Vagina (tissue), 2 donors: ENCODE measurements at regions not wholly inside any gene's neighbourhood (a gene's known extent, or its start where the extent isn't known, plus 50 kb on each side); places are given as distances from the start of the nearest gene placed in this dataset.

Source experiments
- DNase-seq, 2 donors: peaks; one replicate each; pipeline ENCODE4 v3.0.0-alpha.2; 2017; ENCODE audit errors: extremely low spot score in 2 of 2
- H3K27ac ChIP-seq: fragments of 200-600 bp; sonication (generic); one replicate; pipeline ENCODE4 v1.5.1; 2019
- H3K27me3 ChIP-seq: fragments of 200-600 bp; sonication (generic); one replicate; pipeline ENCODE4 v1.5.1; 2019
- H3K36me3 ChIP-seq, 2 donors: fragments of 200-600 bp; sonication (generic); one replicate each; pipeline ENCODE4 v1.5.1; 2017 to 2019
- H3K4me1 ChIP-seq: fragments of 200-600 bp; sonication (generic); one replicate; pipeline ENCODE4 v1.5.1; 2019
- H3K4me3 ChIP-seq, 2 donors: fragments of 200-600 bp; sonication (generic); 1 replicate in 1 of 2; 2 replicates in 1 of 2; pipeline ENCODE4 v1.5.1; 2016 to 2019
- H3K9me3 ChIP-seq: fragments of 200-600 bp; sonication (generic); one replicate; pipeline ENCODE4 v1.5.1; 2019
- POLR2A ChIP-seq, 2 donors: fragments of 450-650 bp; IDR thresholded peaks; one replicate each; pipeline ENCODE4 v1.6.1; 2017; ENCODE audit warnings: antibody characterized with exemption in 2 of 2, mild to moderate bottlenecking in 2 of 2, moderate library complexity in 2 of 2
- POLR2AphosphoS5 ChIP-seq, 2 donors: sonication (generic); formaldehyde crosslinking; IDR thresholded peaks; one replicate each; pipeline ENCODE4 v1.9.0; 2017; ENCODE audit warnings: antibody characterized with exemption in 2 of 2, mild to moderate bottlenecking in 2 of 2, low read depth in 1 of 2; ENCODE audit not compliant: insufficient read depth in 1 of 2
- intact Hi-C: fragments of 100-400 bp; cut with DNase I; formaldehyde crosslinking; loops from one replicate; pipeline ENCODE4 v1.15.1; 2023
- TF ChIP-seq, protein P1 (sequence below), 3 experiments: fragments of 450-650 bp in 2 of 3; fragments of 200-600 bp in 1 of 3; sonication (generic) in 1 of 3; IDR thresholded peaks; one replicate each; pipeline ENCODE4 v1.5.1; 2017 to 2019; ENCODE audit warnings: antibody characterized with exemption in 3 of 3, mild to moderate bottlenecking in 2 of 3, moderate library complexity in 2 of 3

DNA sequence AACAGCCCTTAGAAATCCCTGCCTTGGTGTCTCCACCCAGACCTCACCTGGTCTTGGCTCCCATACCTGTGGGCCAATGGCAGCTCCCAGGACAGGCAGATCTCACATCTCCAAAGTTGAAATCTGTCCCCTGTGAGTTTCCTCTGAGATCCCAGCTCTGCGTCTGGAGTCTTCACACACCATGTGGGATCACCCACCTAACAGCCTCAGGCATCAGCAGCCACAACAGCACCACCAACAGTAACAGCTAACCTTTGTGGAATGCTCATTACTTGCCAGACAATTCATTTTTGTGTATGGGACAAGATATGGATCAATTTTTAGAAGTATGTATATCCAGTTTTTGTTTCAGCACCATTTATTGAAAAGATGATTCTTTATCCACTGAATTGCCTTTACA lies 523.2 kb downstream of the MATN1 start:
- Histone ChIP-seq H3K27me3 (no peaks in the 10 kb centered on the region), H3K4me1 (peaks cover 13% of the 10 kb centered on the region), H3K4me3 (no peak overlapping the region), H3K9me3 (no peaks in the 10 kb centered on the region), H3K27ac (no peak overlapping the region), H3K36me3 (no peaks in the 10 kb centered on the region)
- TF ChIP-seq, protein P1, sequence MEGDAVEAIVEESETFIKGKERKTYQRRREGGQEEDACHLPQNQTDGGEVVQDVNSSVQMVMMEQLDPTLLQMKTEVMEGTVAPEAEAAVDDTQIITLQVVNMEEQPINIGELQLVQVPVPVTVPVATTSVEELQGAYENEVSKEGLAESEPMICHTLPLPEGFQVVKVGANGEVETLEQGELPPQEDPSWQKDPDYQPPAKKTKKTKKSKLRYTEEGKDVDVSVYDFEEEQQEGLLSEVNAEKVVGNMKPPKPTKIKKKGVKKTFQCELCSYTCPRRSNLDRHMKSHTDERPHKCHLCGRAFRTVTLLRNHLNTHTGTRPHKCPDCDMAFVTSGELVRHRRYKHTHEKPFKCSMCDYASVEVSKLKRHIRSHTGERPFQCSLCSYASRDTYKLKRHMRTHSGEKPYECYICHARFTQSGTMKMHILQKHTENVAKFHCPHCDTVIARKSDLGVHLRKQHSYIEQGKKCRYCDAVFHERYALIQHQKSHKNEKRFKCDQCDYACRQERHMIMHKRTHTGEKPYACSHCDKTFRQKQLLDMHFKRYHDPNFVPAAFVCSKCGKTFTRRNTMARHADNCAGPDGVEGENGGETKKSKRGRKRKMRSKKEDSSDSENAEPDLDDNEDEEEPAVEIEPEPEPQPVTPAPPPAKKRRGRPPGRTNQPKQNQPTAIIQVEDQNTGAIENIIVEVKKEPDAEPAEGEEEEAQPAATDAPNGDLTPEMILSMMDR (IDR thresholded peaks at IDR 0.05): no peak
- no peak for TF ChIP-seq POLR2AphosphoS5 (IDR thresholded peaks at IDR 0.05; ENCODE audit: insufficient read depth in 1 of 2, low read depth in 1 of 2)
- TF ChIP-seq POLR2A (IDR thresholded peaks at IDR 0.05): no peak
- DNase-seq: peak in 1 of 2 donors; percentile 49
- intact Hi-C loops: no loop called here

DNA sequence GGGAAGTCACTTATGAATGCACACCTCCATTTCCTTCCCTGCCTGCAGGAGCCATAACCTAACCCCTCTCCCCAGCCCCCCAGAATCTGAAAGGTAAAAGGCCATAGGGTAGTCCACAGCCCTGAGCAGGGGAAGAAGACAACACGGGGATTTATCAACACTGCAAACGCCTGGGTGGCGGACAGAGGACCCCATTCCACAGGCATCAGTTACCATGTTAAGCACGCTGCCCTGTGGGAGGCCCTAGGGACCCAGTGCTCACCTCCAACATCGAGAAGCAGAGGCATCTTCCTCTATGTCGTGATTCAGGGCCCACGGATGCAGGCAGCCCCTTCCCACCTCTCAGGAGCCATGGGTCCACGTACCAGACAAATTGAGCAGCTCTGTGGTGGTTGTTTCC lies 523.8 kb downstream of the MATN1 start:
- Histone ChIP-seq H3K27ac (no peak overlapping the region), H3K9me3 (no peaks in the 10 kb centered on the region), H3K36me3 (no peaks in the 10 kb centered on the region), H3K4me1 (peaks cover 13% of the 10 kb centered on the region), H3K27me3 (no peaks in the 10 kb centered on the region), H3K4me3 (no peak overlapping the region)
- no peak for TF ChIP-seq POLR2AphosphoS5 (IDR thresholded peaks at IDR 0.05; ENCODE audit: insufficient read depth in 1 of 2, low read depth in 1 of 2)
- TF ChIP-seq, protein P1 (IDR thresholded peaks at IDR 0.05): no peak
- no peak for TF ChIP-seq POLR2A (IDR thresholded peaks at IDR 0.05)
- intact Hi-C loops: no loop called here
- peak; percentile 37 to 92 for DNase-seq

DNA sequence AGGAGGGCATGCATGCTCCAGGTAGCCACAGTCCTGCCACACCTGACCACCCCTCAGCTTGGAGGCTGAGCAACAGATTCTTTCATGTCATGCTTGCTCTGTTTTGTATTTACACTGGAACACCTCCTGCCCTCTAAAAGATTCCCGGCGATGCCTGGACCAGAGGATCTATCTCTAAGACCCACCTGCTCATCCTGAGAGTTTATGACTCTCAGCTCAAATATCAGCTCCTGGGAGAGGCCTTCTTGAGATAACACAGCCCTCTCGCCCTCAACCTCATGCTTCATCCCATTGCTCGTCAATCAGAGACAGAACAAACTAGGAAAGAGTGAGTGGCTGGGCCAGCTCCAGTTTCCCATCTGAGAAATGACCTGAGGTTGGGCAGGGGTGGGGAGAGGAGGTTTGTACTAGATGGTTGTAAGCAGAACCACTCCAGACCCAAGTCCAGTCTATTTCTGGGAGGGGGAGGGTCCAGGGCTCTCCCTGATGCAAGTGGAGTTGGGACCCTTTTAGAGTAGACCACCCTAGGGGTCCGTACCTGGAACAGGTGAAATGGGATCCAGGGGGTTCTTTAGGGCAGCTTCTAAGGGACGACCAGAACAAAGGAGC lies 524.5 kb downstream of the MATN1 start:
- intact Hi-C loops: no loop called here
- Histone ChIP-seq H3K27me3 (no peaks in the 10 kb centered on the region), H3K4me3 (no peak overlapping the region), H3K9me3 (no peaks in the 10 kb centered on the region), H3K4me1 (peaks cover 13% of the 10 kb centered on the region), H3K36me3 (no peaks in the 10 kb centered on the region), H3K27ac (no peak overlapping the region)
- DNase-seq: peak; percentile 72 to 80
- TF ChIP-seq, protein P1 (IDR thresholded peaks at IDR 0.05): no peak
- TF ChIP-seq POLR2AphosphoS5 (IDR thresholded peaks at IDR 0.05; ENCODE audit: insufficient read depth in 1 of 2, low read depth in 1 of 2): no peak
- no peak for TF ChIP-seq POLR2A (IDR thresholded peaks at IDR 0.05)

DNA sequence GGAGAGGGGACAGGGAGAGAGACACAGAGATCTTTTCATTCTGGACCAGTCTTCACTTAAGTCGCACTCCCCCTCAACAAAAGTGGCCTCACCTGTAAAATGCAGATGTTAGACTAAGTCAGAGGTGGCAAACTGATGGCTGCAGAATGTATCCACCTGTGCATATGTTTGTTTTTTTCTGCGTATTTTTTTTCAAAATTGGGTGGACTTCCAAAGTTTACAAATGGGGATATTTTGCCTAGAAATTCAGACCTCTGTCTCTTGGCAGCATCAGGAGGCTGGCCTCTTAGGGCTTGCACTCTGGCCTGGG lies 525.0 kb downstream of the MATN1 start:
- Histone ChIP-seq H3K9me3 (no peaks in the 10 kb centered on the region), H3K4me1 (peaks cover 13% of the 10 kb centered on the region), H3K4me3 (no peak overlapping the region), H3K36me3 (no peaks in the 10 kb centered on the region), H3K27me3 (no peaks in the 10 kb centered on the region), H3K27ac (no peak overlapping the region)
- peak in 1 of 2 donors; percentile 52 for DNase-seq
- TF ChIP-seq POLR2A (IDR thresholded peaks at IDR 0.05): no peak
- TF ChIP-seq, protein P1 (IDR thresholded peaks at IDR 0.05): no peak
- TF ChIP-seq POLR2AphosphoS5 (IDR thresholded peaks at IDR 0.05; ENCODE audit: insufficient read depth in 1 of 2, low read depth in 1 of 2): no peak
- intact Hi-C loops: no loop called here

DNA sequence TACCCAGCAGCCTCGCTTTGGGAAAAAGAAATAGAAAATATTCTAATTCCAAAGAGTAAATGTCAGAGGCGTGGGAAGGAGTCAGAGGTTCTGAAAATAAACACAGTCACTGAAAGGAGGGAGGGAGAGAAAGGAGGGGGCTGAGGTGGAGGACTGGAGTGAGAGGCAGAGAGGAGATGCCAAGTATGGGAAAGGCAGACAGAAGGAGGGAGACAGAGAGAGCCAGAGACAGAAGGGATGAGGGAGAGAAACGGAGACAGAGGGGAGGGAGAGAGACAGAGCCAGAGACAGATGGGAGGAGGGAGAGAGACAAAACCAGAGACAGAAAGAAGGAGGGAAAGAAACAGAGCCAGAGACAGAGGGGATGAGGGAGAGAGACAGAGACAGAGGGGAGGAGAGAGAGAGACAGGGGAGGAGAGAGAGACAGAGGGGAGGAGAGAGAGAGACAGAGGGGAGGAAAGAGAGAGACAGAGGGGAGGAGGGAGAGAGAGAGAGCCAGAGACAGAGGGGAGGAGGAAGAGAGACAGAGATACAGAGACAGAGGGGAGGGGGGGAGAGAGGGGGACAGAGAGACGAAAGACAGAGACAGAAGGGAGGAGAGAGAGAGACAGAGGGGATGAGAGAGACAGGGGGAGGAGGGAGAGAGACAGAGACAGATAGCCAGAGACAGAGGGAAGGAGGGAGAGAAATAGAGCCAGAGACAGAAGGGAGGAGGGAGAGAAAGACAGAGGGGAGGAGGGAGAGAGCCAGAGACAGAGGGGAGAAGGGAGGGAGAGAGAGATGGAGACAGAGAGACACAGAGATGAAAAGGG lies 525.5 kb downstream of the MATN1 start:
- no peaks in the 10 kb centered on the region for H3K36me3 ChIP-seq
- peak in 1 of 2 donors; percentile 84 for DNase-seq
- no peaks in the 10 kb centered on the region for H3K27me3 ChIP-seq
- H3K9me3 ChIP-seq: no peaks in the 10 kb centered on the region
- TF ChIP-seq POLR2AphosphoS5 (IDR thresholded peaks at IDR 0.05; ENCODE audit: insufficient read depth in 1 of 2, low read depth in 1 of 2): no peak
- no peak for TF ChIP-seq POLR2A (IDR thresholded peaks at IDR 0.05)
- TF ChIP-seq, protein P1 (IDR thresholded peaks at IDR 0.05): no peak
- intact Hi-C loops: no loop called here
- peaks cover 13% of the 10 kb centered on the region for H3K4me1 ChIP-seq
- no peak overlapping the region for H3K4me3 ChIP-seq
- peak overlapping the region; percentile 75 for H3K27ac ChIP-seq
